Neural cell (in vitro differentiated cells): ENCODE measurements at regions not wholly inside any gene's neighbourhood (a gene's known extent, or its start where the extent isn't known, plus 50 kb on each side); places are given as distances from the start of the nearest gene placed in this dataset.

Experiments used
- EZH2 ChIP-seq: fragments of 200-600, 300-800 bp; shearing (Covaris generic), sonication (generic); IDR thresholded peaks from 2 replicates; pipeline ENCODE4 v1.6.1; 2014; ENCODE audit warnings: antibody characterized with exemption, low read length, borderline replicate concordance, mild to moderate bottlenecking; ENCODE audit not compliant: insufficient read depth, poor library complexity, severe bottlenecking
- TF ChIP-seq, protein P1 (sequence below): fragments of 450-650 bp; IDR thresholded peaks from 2 replicates; pipeline ENCODE4 v1.5.1; 2014; ENCODE audit warnings: antibody characterized with exemption, mild to moderate bottlenecking, moderate library complexity; ENCODE audit not compliant: poor library complexity, severe bottlenecking

DNA sequence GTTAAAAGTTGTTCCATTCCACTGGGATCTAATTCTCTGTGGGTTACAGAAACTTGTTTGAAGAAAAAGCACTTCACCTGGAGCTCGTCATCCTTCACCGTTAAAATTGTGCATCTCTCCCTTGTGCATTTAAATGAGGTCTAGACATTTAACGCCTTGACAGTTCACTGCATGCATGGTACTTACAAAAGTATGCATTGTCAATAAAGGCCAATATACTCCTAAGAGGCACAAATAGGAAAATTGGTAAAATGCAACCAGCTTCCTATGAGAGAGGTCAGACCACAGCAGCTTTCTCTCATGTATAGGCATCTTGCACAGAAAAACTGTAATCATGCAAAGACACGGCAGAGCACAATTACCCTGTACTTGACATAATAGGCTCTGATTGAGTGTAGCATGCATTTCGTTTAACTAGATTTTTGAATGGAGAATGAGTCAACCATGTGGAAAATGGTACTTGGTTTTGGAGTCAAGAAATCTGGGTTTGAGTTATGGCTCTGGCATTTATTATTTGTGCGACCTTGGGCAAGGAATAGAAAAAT lies 378.5 kb downstream of the RFPL4B start:
- TF ChIP-seq EZH2 = no peak
- TF ChIP-seq, protein P1, sequence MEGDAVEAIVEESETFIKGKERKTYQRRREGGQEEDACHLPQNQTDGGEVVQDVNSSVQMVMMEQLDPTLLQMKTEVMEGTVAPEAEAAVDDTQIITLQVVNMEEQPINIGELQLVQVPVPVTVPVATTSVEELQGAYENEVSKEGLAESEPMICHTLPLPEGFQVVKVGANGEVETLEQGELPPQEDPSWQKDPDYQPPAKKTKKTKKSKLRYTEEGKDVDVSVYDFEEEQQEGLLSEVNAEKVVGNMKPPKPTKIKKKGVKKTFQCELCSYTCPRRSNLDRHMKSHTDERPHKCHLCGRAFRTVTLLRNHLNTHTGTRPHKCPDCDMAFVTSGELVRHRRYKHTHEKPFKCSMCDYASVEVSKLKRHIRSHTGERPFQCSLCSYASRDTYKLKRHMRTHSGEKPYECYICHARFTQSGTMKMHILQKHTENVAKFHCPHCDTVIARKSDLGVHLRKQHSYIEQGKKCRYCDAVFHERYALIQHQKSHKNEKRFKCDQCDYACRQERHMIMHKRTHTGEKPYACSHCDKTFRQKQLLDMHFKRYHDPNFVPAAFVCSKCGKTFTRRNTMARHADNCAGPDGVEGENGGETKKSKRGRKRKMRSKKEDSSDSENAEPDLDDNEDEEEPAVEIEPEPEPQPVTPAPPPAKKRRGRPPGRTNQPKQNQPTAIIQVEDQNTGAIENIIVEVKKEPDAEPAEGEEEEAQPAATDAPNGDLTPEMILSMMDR = no peak
